ENCODE measurements at regions not wholly inside any gene's neighbourhood (a gene's known extent, or its start where the extent isn't known, plus 50 kb on each side); places are given as distances from the start of the nearest gene placed in this dataset.

DNA sequence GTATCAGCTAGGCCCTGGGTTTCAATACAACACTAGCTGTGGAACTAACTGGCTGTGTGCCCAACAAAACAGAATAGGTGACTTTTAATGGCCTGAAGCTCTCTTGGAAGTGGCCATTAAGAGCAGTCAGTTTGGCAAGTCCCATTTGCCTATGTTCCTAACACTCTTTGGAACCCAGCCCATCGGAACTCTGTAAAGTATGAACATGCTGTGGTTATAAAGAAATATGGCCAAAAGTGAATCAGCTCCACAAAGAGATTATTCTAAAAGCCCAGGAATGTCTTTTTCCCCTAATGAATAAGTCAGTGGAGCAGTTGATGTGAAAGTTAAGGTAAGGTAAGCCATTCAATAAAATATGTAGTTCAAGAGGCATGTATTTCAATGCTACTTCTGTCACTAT lies 223.7 kb upstream of the ADAMTS5 start:
- no peak for DNase-seq

DNA sequence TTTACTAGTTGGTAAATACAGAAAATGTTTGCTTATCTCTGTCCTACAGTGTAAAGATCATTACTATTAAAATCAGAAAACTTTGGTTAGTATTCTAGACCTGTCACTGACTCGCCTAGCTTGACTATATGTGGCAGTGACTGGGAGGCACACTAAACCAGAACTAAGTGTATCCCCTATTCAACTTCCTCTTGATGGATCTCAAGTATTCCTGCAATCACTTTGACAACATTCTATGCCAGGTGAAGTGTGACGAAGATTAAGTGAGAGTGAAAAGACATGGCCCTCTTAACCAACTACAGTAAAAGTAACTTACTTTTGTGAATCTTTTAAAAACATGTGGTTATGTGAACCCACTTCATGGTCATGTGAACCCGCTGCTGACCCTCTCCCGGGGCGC lies 223.0 kb upstream of the ADAMTS5 start:
- no peak for DNase-seq

DNA sequence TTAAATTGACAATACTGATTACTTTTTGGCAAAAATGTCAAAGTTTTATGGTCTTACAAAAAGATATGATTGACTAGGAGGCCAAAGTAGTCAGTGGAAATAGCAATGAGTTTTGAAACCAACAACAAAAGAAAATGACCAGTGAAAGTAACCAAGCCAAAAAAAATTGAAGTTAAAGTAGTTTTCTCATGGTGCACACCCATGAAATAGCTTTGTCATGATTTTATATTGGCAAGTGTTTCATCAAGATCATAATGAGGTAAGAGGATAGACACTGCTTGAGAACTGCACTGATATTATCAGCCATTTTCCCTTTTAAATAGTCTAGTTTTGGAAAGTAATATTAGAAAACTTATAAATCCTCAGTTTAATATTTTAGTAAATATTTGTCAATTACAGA lies 206.2 kb upstream of the ADAMTS5 start:
- DNase-seq = no peak

DNA sequence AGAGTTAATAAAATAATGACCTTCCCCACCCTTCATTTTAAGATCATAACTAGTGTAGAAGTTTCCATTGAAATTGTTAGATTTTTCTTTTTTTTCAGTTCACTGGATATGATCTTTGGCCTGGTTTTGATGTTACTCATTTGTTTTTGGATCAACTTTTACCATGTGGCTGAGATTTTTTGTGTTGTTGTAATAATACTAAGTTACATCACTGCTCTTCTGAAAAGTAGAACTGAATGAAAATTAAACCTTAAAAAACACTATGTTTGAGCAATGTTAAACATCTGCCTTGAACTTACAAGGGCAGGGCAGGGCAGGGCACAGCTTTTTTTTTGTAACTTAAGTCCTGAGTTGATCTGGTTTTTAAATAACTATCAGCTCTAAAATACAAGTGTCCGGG lies 204.8 kb upstream of the ADAMTS5 start:
- DNase-seq = no peak

DNA sequence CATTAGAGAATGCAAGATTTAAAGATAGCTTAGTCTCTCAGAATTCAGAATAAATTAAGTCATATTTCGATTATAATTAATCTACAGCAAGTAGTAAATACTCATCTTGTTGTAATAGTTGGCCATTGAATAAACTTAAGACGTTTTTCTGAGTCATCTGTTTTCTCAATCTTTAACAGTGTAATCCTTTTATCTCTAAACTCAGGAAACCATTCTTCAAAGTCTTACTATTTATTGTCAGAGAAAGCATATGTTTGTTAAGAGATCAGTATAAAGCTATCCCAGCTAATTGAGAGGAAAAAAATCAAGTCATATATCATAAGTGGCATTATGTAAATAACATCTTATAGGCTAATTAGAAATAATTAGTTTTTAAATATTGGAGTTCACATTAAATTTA lies 201.2 kb upstream of the ADAMTS5 start:
- no peak for DNase-seq

DNA sequence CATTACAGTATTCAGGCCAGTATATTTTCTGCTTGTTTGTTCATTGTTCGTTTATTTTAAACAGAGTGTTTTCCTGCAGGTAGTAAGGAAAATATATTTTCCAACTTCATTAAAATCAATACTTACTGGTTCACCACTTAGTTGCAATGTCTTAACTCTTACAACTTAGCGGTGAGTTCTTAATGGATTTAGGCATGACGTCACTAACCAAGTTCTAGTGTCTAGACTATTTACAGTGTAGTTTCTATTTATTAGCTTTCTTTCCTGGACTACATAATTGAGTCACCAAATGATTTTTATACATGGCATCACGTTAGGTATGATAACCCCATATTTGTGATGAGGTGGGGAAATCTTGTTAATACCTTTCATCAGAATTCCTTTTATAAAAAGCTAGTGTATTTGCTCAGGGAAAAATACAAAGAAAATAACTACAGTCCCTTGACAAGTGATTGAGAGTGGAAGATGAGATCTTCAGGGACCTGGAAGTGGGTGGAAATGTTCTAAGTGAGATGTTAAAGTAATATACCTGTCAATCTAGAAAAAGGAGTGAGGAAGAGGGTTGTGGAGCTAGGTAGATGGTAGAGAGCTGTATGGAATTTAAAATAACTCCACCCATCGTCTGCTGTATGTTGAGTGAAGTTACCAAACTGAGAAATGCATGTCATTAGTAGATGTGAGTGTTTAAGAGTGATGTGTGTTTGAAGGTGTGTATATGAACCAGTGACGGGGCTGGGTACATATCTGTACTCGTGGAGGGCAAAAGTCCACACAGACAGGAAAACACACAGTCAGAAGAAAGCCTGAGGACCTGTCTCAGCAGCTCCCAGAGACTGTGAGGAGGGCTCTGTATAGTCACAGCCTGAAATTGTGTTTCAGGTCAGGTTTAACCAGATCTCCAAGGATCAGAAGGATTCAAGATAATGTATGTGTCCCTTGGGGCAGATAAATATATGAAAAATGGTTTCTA lies 197.6 kb upstream of the ADAMTS5 start:
- no peak for DNase-seq

DNA sequence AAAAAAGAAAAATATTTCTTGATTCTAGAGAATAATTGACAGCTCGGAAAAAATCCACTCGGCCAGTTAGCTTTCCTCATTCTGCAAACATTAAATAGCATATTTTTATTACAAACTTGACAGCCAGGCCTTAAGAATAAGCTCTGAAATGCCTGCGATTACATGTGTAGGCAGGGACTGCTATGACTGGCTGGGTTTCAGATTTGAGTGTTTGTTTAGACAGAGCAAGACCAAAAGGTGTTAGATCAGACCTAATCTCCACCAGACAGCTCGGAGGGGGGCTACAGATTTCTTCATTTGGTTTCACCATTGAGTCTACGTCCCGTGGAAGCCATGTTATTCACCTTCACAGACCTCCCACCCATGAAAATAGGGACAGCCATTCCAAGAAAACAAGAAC lies 192.1 kb upstream of the ADAMTS5 start:
- no peak for DNase-seq

DNA sequence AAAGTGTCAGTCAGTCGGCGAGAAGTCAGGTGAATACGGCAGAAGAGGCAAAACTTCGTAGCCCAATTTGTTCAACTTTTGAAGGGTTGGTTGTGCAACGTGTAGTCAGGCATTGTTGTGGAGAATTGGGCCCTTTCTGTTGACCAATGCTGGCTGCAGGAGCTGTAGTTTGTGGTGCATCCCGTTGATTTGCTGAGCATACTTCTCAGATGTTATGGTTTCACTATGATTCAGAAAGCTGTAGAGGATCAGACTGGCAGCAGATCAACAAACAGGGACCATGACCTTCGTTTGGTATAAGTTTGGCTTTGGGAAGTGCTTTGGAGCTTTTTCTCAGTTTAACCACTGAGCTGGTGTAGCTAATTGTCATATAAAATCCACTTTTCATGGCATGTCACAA lies 190.2 kb upstream of the ADAMTS5 start:
- no peak for DNase-seq

DNA sequence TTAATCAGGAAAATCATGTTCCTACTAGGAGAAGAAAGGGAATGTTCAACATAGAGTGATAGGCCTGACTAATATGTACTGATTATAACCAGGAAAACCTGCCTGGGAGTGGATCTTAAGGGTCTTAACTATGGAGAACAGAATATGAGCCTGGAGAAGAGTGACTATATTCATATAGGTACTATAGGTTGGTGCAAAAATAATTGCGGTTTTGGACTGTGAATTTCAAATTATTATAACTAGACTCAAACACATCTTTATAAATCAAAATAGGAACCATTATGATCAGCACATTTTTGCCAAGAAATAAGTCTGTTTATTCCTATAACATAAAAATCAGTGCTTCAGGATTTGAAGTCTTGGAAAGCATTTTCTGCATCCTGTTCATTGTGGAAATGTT lies 189.8 kb upstream of the ADAMTS5 start:
- no peak for DNase-seq

DNA sequence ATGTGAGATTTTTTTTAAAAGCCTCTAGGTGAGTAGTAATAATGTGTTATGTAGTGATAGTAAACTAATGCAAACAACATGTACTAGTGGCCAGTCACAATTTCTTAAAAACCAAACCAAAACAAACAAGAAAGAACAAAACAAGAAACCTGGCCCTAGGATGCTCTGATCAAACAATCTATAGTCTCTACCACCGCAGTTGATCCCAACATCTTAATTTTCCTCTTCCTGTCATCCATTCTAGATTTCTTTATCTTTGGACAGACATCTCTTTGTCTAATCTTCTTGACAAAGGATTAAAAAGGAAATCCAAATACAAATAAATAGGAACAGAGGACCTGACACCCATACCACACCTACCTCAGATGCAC lies 188.2 kb upstream of the ADAMTS5 start:
- DNase-seq = no peak

DNA sequence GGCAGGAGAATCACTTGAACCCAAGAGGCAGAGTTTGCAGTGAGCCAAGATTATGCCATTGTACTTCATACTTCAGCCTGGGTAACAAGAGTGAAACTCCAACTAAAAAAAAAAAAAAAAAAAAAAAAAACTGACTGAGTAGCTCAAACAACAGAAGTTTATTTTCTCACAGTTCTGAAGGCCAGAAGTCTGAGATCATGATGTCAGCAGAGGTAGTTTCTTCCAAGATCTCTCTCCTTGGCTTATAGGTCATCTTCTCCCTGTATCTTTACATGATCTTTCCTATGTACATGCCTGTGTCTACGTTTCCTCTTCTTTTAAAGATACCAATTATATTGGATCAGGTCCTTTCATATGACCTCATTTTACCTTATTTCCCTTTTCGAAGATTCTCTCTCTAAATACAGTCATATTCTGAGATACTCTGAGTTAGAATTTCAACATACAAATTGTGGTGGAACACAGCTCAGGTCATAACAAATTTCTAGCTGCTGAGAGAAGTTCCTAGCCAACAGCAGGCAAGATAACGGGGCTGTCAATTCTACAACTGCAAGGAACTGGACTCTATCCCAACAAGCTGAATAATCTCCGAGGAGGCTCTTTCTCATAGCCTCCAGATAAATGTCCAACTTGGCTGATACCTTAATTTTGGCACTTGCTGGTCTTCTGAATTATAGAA lies 187.7 kb upstream of the ADAMTS5 start:
- no peak for DNase-seq

DNA sequence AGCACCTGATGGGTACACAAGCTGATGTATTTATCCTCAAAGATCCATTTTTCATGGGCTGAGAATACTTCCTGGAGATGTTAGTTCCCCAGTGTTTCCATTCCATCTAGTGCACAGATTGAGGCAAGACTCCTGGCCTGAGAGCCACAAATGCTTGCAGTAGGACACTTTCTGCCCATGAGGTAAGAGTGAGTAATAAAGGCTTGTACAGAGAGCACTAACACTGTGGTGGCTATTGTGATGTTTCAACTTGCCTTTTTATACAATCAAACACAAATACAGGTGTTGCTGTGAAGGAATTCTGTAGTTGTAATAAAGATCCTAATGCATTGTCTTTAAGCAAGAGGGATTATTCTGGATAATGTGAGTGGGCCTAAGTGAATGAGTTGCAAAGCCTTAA lies 186.1 kb upstream of the ADAMTS5 start:
- DNase-seq = no peak

DNA sequence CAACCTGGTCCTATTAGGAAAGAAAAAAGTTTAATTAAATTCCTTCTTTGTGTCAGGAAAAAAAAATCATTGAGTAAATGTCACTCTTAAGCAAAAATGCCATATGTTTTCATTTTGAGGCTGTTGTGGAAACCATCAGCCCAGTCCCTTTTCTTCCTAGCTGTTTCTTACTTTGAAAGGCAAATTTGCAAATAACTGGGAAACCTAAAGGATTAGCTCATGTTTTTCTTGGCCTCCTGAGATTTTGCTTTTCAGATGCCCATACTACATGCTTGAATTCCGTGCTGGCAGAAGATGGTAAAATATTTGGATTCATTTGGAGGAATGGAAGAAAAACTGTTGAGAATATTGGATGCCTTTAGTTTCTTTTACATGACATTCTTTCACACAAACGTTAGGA lies 182.1 kb upstream of the ADAMTS5 start:
- DNase-seq = no peak

DNA sequence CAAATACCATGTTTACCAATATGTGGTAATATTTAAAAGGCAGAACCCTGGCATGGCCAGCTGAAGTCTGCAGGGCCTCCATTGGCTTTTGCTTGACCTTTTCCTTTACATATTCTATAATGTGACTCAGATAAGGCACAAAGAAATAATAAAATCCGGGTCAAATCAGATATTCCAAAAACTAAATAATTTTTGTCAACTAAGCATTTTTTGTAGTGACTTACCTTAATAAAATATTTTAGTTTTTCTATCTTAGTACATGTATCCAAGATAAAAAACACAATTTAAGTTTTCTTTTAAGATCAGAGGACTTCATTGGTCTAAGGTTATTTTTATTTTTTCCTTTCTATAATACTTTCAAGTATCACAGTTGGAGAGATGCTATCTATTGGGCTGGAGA lies 179.4 kb upstream of the ADAMTS5 start:
- no peak for DNase-seq

DNA sequence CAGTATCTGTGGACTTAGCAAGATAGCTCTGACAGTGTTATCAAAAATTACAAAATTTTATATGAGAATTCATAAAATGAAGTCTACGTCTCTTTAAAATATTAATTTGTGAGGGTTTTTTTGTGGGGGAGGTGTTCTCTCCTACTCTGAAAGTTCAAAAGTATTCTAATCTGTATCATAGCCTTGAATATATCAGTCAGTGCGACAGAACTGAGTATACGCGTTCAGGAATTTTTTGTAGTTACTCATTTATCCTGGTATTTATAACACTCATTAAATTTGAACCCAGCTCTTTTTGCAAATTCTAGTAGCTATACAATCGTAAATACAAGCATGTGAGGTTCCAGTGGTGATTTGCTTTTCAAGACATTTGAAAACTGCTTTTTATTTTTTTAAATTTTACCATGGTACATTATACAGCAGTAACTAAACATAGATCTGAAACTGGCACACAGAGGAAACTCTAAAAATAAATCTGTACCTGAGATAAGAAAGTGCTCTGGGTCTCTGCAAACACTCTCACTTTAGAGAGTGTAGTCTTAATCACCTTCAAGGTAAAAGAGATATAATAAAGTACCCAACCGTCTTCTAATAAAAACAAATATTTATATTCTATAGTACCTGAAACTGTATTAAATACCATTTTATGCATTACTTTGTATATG lies 178.4 kb upstream of the ADAMTS5 start:
- DNase-seq = no peak

DNA sequence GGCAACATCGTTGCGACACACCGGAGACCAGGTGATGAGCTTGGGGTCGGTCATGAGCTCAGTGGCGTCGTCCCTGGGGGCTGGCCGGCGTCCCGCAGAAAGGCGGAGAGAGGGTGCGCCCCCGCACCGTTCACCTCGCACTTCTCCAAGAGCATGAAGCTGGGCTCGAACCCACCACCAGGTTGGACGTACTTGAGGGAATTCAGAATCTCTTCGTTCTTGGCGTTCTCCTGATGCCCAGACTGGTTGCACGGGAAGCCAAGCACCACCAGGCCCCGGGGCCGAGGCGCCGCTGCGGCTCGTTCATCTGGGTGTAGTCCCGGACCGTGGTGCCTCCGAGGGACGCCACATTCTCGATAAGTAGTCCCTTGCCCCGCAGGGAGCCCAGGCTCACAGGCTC lies 176.6 kb upstream of the ADAMTS5 start:
- DNase-seq = no peak

DNA sequence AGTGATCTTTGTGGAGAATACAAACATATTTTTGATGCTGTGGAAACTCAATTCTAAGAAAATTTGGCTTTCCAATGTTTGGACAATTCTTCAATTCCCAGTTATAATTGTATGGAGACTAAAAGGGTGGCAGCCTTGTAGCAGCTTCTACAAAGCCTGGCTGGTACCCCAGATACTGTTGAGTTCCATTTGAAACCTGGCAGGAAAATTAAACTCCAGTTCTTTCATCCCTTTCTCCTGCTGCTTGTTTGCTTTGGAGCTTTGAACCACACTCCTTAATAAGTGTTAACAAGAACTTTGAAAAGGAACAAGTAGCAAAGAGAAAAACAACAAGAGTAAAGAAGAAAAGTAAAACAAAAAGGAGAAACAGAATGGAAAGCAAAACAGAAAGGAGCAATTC lies 172.6 kb upstream of the ADAMTS5 start:
- DNase-seq = no peak

DNA sequence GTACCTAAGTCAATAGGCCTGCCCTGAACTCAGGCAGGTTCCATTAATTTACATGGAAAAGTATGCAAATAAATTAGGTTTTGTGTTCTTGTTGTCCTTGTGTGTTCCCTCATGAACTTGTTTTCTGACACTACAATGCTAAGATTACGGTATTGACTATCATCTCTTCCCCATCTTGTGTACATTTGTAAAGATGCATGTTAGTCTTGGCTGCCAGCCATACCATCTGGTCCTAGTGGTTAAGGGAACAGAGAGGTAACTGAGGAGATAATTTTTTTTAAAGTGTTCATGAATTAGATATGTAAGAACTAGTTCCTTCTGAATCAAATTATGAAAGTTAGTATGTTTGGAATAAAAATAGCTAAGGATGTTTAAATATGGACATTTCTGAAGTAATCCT lies 167.6 kb upstream of the ADAMTS5 start:
- DNase-seq = no peak

DNA sequence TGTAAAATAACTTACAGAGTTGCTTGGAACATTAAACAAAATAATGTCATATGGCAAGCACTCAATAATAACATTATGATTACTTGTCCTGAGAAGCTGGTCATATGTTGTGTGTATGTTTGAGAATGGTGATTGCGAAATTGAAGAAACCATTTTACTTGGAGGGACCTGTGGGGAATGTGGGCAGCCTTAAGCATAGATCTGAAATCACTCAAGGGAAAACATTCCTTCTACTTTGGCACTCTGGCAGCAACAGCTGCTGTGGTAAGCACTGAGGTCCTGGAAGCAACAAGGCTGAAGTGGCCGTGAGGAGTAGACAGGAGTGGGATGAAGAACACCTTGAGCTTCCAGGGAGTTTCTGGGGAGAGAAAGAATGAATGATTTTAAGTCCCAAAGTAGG lies 165.4 kb upstream of the ADAMTS5 start:
- no peak for DNase-seq

DNA sequence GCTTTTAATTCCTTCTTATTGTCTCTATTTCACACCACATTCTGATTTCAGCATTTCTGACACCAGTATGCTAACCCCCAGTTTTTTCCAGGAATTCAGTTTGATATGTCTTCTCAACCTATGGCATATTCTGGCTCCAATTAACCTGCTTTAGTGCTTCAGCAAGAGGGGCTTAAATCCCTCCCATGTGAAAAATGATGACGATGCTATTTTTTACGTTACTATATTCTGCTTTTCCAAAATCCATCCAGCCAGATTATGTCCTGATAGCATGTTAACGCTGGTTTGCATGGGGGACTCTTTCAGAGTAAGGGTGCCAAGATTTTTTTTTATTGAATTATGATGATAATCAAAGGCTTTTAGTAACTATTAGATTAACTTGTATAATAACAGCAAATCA lies 163.3 kb upstream of the ADAMTS5 start:
- DNase-seq = no peak

DNA sequence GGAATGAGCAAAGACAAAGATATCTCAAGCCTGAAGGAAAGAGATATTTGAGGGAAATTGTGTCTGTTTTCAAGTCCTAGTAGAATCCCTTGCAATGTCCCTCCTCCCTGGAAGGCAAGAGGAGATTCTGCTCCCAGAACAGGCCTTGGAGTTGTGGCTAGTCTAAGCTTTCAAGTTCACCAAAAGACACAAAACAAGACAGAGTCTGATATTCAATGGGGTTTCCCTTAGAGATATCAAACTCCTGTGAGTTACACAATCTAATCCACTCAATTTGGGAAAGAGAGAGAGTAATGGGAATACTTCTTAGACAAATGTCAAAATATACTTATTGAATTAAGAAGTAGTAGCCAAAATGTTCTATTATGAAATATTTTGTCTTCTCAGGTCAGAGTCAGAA lies 162.8 kb upstream of the ADAMTS5 start:
- DNase-seq = no peak

DNA sequence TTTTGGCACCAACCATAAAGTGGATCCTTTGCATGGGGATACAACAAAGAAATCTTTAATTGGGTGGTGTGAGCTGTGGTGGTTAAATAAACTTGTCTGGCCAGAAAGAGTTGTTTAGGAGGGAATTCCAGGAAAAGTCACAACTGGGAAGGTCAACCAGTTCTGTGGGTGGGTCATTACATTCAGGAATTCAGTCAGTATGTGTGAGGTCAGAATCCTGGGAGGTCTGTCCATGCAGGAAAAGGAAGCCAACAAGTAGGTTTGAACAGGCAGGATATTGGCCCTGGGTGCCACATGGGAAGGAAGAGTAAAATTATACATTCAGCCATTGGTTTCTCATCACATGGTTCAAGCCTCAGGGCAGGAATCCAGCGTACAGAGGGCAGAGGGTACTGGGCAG lies 162.3 kb upstream of the ADAMTS5 start:
- DNase-seq = no peak

DNA sequence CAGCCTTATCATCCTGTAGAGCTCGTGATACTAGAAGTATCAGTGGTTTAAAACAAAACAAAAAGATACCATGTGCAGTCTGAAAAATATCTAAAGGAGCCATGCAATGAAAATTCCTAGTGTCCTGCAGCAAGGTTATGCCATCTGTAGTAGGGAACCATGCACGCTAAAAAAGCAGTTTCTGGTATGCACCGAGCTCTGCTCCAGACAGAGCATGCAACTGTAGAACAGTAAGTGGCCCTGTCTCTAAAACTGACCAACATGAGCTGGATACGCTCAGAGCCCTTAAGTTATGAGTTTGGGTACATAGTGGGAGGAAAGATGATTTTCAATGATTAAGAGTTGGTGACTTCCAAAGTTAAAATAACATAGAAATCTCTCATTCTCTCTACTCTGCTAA lies 159.3 kb upstream of the ADAMTS5 start:
- DNase-seq = no peak

DNA sequence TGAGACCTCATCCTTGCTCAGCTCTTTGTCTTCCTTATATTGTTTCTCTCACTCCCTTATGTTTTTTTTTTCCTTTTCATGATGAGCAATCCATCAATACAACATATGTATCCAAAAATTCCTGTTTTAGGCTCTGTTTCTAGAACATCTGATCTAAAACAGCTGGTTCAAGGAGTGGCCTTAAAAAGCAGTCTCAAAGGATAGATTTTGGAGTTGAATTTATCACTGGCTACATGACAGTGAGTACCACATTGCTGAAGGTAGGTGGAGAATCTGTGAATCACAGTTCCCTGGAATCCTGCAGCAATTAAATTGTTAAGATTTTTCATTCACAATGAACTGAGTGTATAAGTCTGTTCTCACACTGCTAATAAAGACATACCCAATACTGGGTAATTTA lies 155.8 kb upstream of the ADAMTS5 start:
- DNase-seq = no peak

Data from CD4-positive, alpha-beta T cell treated with Interferon gamma for 1 hour (primary cell).